DOHH2 (cell line): ENCODE measurements at regions not wholly inside any gene's neighbourhood (a gene's known extent, or its start where the extent isn't known, plus 50 kb on each side); places are given as distances from the start of the nearest gene placed in this dataset.

Source experiments
- H3F3A ChIP-seq: fragments of 200-600 bp; sonication (generic), shearing (Covaris generic); 2 replicates; pipeline ENCODE4 v1.6.0; 2016; ENCODE audit warnings: antibody characterized with exemption, mild to moderate bottlenecking; ENCODE audit not compliant: control insufficient read depth, insufficient read depth
- H3K27ac ChIP-seq: fragments of 200-600 bp; sonication (generic); 2 replicates; pipeline ENCODE4 v1.5.1; 2014; ENCODE audit warnings: low read depth, mild to moderate bottlenecking, low read length, moderate library complexity
- H3K27me3 ChIP-seq: fragments of 200-600 bp; sonication (generic); 2 replicates; pipeline ENCODE4 v1.6.1; 2014; ENCODE audit warnings: mild to moderate bottlenecking, low read length, mixed read lengths; ENCODE audit not compliant: control insufficient read depth
- H3K36me3 ChIP-seq: fragments of 200-600 bp; sonication (generic); 2 replicates; pipeline ENCODE4 v1.6.1; 2014; ENCODE audit warnings: mild to moderate bottlenecking, low read length, moderate library complexity, mixed read lengths; ENCODE audit not compliant: control insufficient read depth
- H3K4me1 ChIP-seq: fragments of 200-600 bp; sonication (generic); 2 replicates; pipeline ENCODE4 v1.6.1; 2014; ENCODE audit warnings: mild to moderate bottlenecking, low read length, mixed read lengths; ENCODE audit not compliant: control insufficient read depth
- H3K4me2 ChIP-seq: fragments of 200-600 bp; sonication (generic); 2 replicates; pipeline ENCODE4 v1.6.0; 2014; ENCODE audit warnings: mild to moderate bottlenecking, low read length, moderate library complexity
- H3K4me3 ChIP-seq: fragments of 200-600 bp; sonication (generic); 2 replicates; pipeline ENCODE4 v1.5.1; 2014; ENCODE audit warnings: mild to moderate bottlenecking, low read length, mixed read lengths
- H3K79me2 ChIP-seq: fragments of 200-600 bp; sonication (generic); 2 replicates; pipeline ENCODE4 v1.6.1; 2014; ENCODE audit warnings: mild to moderate bottlenecking, low read length, mixed read lengths; ENCODE audit not compliant: control insufficient read depth
- H3K9me2 ChIP-seq: fragments of 200-600 bp; sonication (generic); replicated peaks from 2 replicates; pipeline ENCODE4 v1.6.1; 2014; ENCODE audit warnings: mild to moderate bottlenecking, low read length, mixed read lengths; ENCODE audit not compliant: control insufficient read depth
- H3K9me3 ChIP-seq: fragments of 200-600 bp; sonication (generic); 2 replicates; pipeline ENCODE4 v1.6.1; 2014; ENCODE audit warnings: antibody characterized with exemption, low read length, mixed read lengths; ENCODE audit not compliant: control insufficient read depth, insufficient read depth
- H4K20me1 ChIP-seq: fragments of 200-600 bp; sonication (generic); 2 replicates; pipeline ENCODE4 v1.6.0; 2014; ENCODE audit warnings: low read depth, mild to moderate bottlenecking, antibody characterized with exemption, low read length, moderate library complexity; ENCODE audit not compliant: control insufficient read depth, insufficient read depth
- EZH2phosphoT487 ChIP-seq: fragments of 200-600 bp; sonication (generic); IDR thresholded peaks from 2 replicates; pipeline ENCODE4 v1.6.1; 2017; ENCODE audit warnings: borderline replicate concordance, mild to moderate bottlenecking, antibody characterized with exemption, low read length, moderate library complexity, mixed read lengths
- TF ChIP-seq, protein P1 (sequence below): fragments of 200-600 bp; sonication (generic); IDR thresholded peaks from one replicate; pipeline ENCODE4 v1.5.1; 2014; ENCODE audit warnings: antibody characterized with exemption, mild to moderate bottlenecking, low read depth, low read length; ENCODE audit not compliant: poor library complexity, severe bottlenecking

DNA sequence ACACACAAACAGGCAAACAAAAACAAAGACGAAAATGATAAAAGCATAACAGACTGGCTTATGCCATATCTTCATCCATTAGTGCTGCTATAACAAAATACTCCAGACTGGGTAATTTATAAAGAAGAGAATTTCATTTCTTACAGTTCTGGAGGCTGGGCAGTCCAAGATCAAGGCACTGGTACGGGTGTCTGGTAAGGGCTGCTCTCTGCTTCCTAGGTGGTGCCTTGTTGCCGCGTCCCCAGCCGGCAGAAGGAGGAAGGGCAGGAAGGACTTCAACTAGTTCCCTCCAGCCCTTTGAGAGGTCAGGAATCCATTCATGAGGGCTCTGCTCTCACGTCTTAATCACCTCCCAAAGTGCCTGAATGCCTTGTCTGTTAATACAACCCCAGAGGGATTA is 122.6 kb downstream of the BOD1 start:
- Histone ChIP-seq H3K4me3 (no peak overlapping the region), H3K4me1 (no peaks in the 10 kb centered on the region), H3K4me2 (no peak overlapping the region), H3K27me3 (0 out of 2 replicates have a peak, but pooled peaks cover 4% of the 10 kb centered on the region), H3K9me3 (no peaks in the 10 kb centered on the region), H3F3A (no peaks in the 10 kb centered on the region), H3K79me2 (no peaks in the 10 kb centered on the region), H4K20me1 (no peaks in the 10 kb centered on the region), H3K36me3 (no peaks in the 10 kb centered on the region), H3K27ac (no peak overlapping the region), H3K9me2 (no peaks in the 10 kb centered on the region)
- no peak for TF ChIP-seq EZH2phosphoT487
- TF ChIP-seq, protein P1, sequence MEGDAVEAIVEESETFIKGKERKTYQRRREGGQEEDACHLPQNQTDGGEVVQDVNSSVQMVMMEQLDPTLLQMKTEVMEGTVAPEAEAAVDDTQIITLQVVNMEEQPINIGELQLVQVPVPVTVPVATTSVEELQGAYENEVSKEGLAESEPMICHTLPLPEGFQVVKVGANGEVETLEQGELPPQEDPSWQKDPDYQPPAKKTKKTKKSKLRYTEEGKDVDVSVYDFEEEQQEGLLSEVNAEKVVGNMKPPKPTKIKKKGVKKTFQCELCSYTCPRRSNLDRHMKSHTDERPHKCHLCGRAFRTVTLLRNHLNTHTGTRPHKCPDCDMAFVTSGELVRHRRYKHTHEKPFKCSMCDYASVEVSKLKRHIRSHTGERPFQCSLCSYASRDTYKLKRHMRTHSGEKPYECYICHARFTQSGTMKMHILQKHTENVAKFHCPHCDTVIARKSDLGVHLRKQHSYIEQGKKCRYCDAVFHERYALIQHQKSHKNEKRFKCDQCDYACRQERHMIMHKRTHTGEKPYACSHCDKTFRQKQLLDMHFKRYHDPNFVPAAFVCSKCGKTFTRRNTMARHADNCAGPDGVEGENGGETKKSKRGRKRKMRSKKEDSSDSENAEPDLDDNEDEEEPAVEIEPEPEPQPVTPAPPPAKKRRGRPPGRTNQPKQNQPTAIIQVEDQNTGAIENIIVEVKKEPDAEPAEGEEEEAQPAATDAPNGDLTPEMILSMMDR = no peak

DNA sequence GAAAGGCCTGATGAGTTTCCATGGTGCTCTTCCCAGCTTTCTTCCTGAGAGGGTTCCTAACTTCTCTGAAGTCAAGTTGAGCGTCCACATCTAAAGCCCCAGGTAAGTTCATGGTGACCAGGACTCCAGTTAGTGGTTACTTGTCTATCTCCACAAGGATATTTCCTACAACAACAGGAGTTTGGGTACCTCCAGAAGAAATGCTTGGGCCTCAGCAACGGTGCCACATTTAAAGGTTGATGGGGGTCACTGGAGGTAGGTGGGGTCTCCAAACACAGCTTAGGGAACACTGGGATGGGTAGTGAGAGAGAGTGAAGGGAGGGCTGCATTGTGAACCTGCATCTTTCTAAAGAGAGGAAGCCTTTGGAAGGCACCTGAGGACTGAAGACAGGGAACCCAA is 123.4 kb downstream of the BOD1 start:
- TF ChIP-seq, protein P1 = no peak
- TF ChIP-seq EZH2phosphoT487 = no peak
- no peak overlapping the region for H3K4me2 ChIP-seq
- H3K27me3 ChIP-seq = 0 out of 2 replicates have a peak, but pooled peaks cover 4% of the 10 kb centered on the region
- H3F3A ChIP-seq = no peaks in the 10 kb centered on the region
- no peaks in the 10 kb centered on the region for H3K9me2 ChIP-seq
- H3K4me3 ChIP-seq = no peak overlapping the region
- no peak overlapping the region for H3K27ac ChIP-seq
- no peaks in the 10 kb centered on the region for H3K9me3 ChIP-seq
- H3K79me2 ChIP-seq = no peaks in the 10 kb centered on the region
- H3K4me1 ChIP-seq = no peaks in the 10 kb centered on the region
- H4K20me1 ChIP-seq = no peaks in the 10 kb centered on the region
- no peaks in the 10 kb centered on the region for H3K36me3 ChIP-seq

DNA sequence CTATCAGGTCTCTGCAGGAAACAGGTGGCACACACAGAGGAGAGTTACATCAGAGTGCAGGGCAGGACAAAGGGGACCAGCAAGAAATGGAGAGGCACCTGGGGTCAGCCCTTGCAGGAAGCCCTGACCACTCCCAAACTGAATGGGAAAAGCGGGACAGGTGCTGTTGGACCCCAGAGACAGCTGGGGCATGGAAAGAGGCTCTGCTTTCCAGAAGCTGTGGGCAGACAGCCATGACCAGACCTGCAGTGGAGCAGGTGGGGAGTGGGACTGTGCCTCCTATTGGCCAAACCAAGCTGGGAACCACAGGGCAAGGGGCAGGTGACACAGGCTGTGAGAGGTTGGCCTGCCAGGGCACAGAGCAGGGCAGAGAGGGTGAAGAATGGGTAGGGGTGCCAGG is 125.8 kb downstream of the BOD1 start:
- Histone ChIP-seq H3K36me3 (no peaks in the 10 kb centered on the region), H3K27me3 (peaks cover 10% of the 10 kb centered on the region; the same call in 1 of the 2 replicates), H3K79me2 (no peaks in the 10 kb centered on the region), H4K20me1 (no peaks in the 10 kb centered on the region), H3K27ac (no peak overlapping the region), H3K9me2 (no peaks in the 10 kb centered on the region), H3K4me1 (no peaks in the 10 kb centered on the region), H3K4me3 (no peak overlapping the region), H3K9me3 (no peaks in the 10 kb centered on the region), H3F3A (no peaks in the 10 kb centered on the region), H3K4me2 (no peak overlapping the region)
- TF ChIP-seq EZH2phosphoT487 = no peak
- TF ChIP-seq, protein P1 = no peak

DNA sequence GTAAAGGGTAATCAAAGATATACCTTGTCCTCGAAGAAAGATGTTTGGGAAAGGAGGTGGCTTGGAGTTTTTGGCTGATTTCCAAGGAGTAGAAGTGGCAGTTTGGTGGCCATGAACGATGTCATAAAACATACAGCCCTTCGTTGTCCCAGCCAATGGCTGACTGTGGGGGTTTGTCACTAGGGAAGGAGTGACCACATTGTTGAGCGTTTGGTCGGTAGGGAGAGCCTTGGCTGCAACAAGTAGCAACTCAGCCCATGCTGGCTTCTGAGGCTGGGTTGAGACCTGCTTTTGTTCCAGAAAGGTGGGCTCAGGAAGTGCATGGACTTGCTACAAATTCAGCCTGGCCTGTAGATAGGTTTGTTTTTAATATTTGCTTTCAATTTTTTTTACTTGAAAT is 128.3 kb downstream of the BOD1 start:
- Histone ChIP-seq H3F3A (no peaks in the 10 kb centered on the region), H3K27me3 (peaks cover 13% of the 10 kb centered on the region; the same call in 1 of the 2 replicates), H3K4me1 (no peaks in the 10 kb centered on the region), H3K36me3 (no peaks in the 10 kb centered on the region), H3K9me2 (no peaks in the 10 kb centered on the region), H3K4me3 (no peak overlapping the region), H3K4me2 (no peak overlapping the region), H3K79me2 (no peaks in the 10 kb centered on the region), H4K20me1 (no peaks in the 10 kb centered on the region), H3K27ac (no peak overlapping the region), H3K9me3 (no peaks in the 10 kb centered on the region)
- TF ChIP-seq, protein P1 = no peak
- no peak for TF ChIP-seq EZH2phosphoT487
